ENCODE measurements at regions not wholly inside any gene's neighbourhood (a gene's known extent, or its start where the extent isn't known, plus 50 kb on each side); places are given as distances from the start of the nearest gene placed in this dataset.

DNA sequence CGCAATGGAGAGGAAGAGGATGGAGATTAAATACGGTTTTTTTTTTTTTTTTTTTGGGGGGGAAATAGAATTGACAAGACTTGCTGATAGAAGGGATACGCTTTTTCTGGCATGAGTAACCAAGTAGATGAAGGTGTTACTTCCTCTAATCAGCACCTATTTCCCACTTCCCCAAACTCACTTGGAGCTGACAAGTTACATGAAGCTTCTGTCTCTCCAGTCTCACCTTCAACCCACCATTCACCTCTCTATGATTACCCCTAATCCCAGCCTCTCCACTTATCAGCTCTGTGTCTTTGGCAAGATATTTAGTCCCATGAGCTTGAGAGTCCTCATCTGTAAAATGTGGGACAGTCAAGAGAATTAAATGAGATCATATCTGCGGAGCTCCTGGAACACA is 185.9 kb upstream of the HS3ST3A1 start:
- Histone ChIP-seq H3K4me3 (ENCODE audit: low read length in 2 of 2) (no peak overlapping the region), H3K4me1 (ENCODE audit: control insufficient read depth in 2 of 2, insufficient read depth in 2 of 2, low read length in 2 of 2) (no peaks in the 10 kb centered on the region), H3K36me3 (ENCODE audit: control insufficient read depth in 2 of 2, insufficient read depth in 2 of 2, low read length in 1 of 2) (no peaks in the 10 kb centered on the region), H3K9me3 (ENCODE audit: control insufficient read depth in 2 of 2, insufficient read depth in 1 of 2, low read length in 1 of 2) (no peaks in the 10 kb centered on the region), H3K27ac (ENCODE audit: low read depth in 1 of 2, low read length in 1 of 2) (no peak overlapping the region), H3K27me3 (ENCODE audit: control insufficient read depth in 2 of 2, insufficient read depth in 1 of 2, low read length in 1 of 2) (no peaks in the 10 kb centered on the region)
- DNase-seq (ENCODE audit: low read depth in 6 of 9, low spot score in 9 of 9) = no peak
- 70% methylated on average over 4 of the region's 4 CpGs for WGBS

DNA sequence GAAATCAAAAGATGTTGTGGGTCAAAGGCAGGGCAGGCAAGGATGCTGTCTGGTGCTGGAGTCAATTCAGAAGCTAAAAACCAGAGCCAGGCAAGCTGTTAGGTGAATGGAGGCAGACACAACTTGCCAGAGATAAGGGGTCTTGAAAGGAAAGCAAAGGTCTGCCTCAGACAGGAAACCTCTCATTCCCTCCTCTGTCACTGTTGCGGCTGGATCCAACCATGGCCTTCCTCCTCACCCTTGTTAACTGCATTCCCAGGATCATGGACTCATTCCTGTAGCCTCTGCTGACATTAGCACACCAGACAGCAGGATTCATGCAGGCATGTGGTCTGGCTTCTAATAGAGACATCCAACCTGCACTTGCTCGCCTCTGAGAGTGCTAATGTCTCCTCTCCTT is 186.7 kb upstream of the HS3ST3A1 start:
- Histone ChIP-seq H3K27me3 (ENCODE audit: control insufficient read depth in 2 of 2, insufficient read depth in 1 of 2, low read length in 1 of 2) (no peaks in the 10 kb centered on the region), H3K36me3 (ENCODE audit: control insufficient read depth in 2 of 2, insufficient read depth in 2 of 2, low read length in 1 of 2) (no peaks in the 10 kb centered on the region), H3K27ac (ENCODE audit: low read depth in 1 of 2, low read length in 1 of 2) (no peak overlapping the region), H3K4me1 (ENCODE audit: control insufficient read depth in 2 of 2, insufficient read depth in 2 of 2, low read length in 2 of 2) (no peaks in the 10 kb centered on the region), H3K9me3 (ENCODE audit: control insufficient read depth in 2 of 2, insufficient read depth in 1 of 2, low read length in 1 of 2) (no peaks in the 10 kb centered on the region), H3K4me3 (ENCODE audit: low read length in 2 of 2) (no peak overlapping the region)
- no peak for DNase-seq (ENCODE audit: low read depth in 6 of 9, low spot score in 9 of 9)
- WGBS = 74% methylated on average over 2 of the region's 2 CpGs

DNA sequence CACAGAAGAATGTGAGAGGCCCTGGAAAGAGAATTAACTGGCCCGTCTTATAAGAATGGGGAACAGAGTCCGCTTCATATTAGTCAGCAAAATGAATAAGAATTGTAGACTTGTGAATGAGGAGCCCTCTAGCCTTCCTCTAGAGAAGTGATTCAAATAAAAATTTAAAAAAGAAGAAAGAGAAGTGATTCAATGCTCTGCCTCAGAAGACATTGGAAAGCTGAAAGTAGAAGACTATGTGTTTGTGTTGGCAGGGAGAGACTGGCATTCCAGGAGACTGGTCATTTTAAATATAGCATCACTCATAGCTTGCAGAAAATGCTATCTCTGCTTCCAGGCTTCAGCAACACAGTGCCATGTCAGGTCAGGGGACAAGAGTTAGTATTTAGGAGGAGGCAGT is 190.6 kb upstream of the HS3ST3A1 start:
- 72% methylated on average over 2 of the region's 2 CpGs for WGBS
- DNase-seq (ENCODE audit: low read depth in 6 of 9, low spot score in 9 of 9) = no peak

DNA sequence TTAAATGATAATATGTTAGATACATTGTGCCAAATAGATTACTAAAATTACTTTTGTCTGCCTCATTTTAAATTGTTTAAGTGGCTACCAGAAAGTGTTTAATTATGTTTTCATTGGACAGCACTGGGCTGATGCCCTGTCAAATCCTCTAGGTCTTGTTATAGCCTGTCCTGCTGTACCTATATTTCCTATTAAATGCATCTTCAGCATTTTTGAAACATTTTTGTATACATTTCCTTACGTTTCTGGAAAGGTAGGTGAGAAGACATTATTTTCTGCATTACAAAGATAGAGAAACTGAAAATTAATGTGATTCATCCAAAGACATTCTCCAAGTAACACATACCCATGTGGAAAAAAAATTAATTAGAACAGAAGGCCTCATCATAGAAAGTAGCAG is 192.2 kb upstream of the HS3ST3A1 start:
- no peak overlapping the region for H3K4me3 ChIP-seq (ENCODE audit: low read length in 2 of 2)
- H3K27me3 ChIP-seq (ENCODE audit: control insufficient read depth in 2 of 2, insufficient read depth in 1 of 2, low read length in 1 of 2) = no peaks in the 10 kb centered on the region
- no peaks in the 10 kb centered on the region for H3K36me3 ChIP-seq (ENCODE audit: control insufficient read depth in 2 of 2, insufficient read depth in 2 of 2, low read length in 1 of 2)
- H3K27ac ChIP-seq (ENCODE audit: low read depth in 1 of 2, low read length in 1 of 2) = no peak overlapping the region
- no peak for DNase-seq (ENCODE audit: low read depth in 6 of 9, low spot score in 9 of 9)
- 94% methylated on average over 1 of the region's 1 CpG for WGBS
- H3K9me3 ChIP-seq (ENCODE audit: control insufficient read depth in 2 of 2, insufficient read depth in 1 of 2, low read length in 1 of 2) = no peaks in the 10 kb centered on the region
- no peaks in the 10 kb centered on the region for H3K4me1 ChIP-seq (ENCODE audit: control insufficient read depth in 2 of 2, insufficient read depth in 2 of 2, low read length in 2 of 2)

More for the DNA sequence above, 190.6 kb upstream of the HS3ST3A1 start:
- Histone ChIP-seq H3K36me3 (ENCODE audit: control insufficient read depth in 2 of 2, insufficient read depth in 2 of 2, low read length in 1 of 2) (no peaks in the 10 kb centered on the region), H3K9me3 (ENCODE audit: control insufficient read depth in 2 of 2, insufficient read depth in 1 of 2, low read length in 1 of 2) (no peaks in the 10 kb centered on the region), H3K4me1 (ENCODE audit: control insufficient read depth in 2 of 2, insufficient read depth in 2 of 2, low read length in 2 of 2) (no peaks in the 10 kb centered on the region), H3K27ac (ENCODE audit: low read depth in 1 of 2, low read length in 1 of 2) (no peak overlapping the region), H3K4me3 (ENCODE audit: low read length in 2 of 2) (no peak overlapping the region), H3K27me3 (ENCODE audit: control insufficient read depth in 2 of 2, insufficient read depth in 1 of 2, low read length in 1 of 2) (no peaks in the 10 kb centered on the region)

DNA sequence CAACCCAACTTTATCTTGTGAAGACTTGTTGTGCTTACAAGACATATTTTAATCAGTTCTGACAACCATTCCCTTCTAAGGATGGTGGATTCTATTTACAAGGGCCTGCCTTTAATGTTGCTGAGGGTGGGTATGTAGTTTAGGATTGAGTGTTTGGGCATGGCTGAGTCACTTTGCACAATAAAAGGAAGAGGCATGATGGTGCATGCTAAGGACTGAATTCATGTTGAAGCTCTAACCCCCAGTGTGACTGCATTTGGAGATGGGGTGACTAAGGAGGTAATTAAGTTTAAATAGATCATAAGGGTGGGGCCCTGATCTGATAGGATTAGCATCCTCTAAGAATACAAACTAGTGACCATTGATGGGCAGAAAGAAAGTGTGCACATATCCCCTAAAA is 196.1 kb upstream of the HS3ST3A1 start:
- no peak for DNase-seq (ENCODE audit: low read depth in 6 of 9, low spot score in 9 of 9)
- Histone ChIP-seq H3K27me3 (ENCODE audit: control insufficient read depth in 2 of 2, insufficient read depth in 1 of 2, low read length in 1 of 2) (no peaks in the 10 kb centered on the region), H3K27ac (ENCODE audit: low read depth in 1 of 2, low read length in 1 of 2) (no peak overlapping the region), H3K36me3 (ENCODE audit: control insufficient read depth in 2 of 2, insufficient read depth in 2 of 2, low read length in 1 of 2) (no peaks in the 10 kb centered on the region), H3K4me1 (ENCODE audit: control insufficient read depth in 2 of 2, insufficient read depth in 2 of 2, low read length in 2 of 2) (no peaks in the 10 kb centered on the region), H3K4me3 (ENCODE audit: low read length in 2 of 2) (no peak overlapping the region), H3K9me3 (ENCODE audit: control insufficient read depth in 2 of 2, insufficient read depth in 1 of 2, low read length in 1 of 2) (no peaks in the 10 kb centered on the region)

DNA sequence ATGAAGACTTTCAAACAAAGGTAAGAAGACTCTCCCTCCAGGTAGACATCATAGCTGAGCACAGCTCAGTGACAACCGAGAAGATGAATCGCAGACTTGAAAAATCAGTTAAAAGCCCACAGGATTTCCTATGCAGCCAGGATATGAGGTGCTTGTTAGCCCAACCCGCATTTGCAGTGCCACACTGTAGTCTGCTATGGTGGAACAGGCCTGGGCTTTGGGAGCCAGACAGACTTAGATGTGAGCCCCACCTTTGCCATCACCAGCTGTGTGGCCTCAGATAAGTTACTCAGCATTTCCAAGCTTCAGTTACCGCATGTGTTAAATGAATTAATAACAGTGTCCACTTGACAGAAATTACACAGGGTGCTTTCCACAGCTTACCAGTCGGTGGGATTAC is 204.4 kb upstream of the HS3ST3A1 start:
- no peaks in the 10 kb centered on the region for H3K36me3 ChIP-seq (ENCODE audit: control insufficient read depth in 2 of 2, insufficient read depth in 2 of 2, low read length in 1 of 2)
- no peak overlapping the region for H3K27ac ChIP-seq (ENCODE audit: low read depth in 1 of 2, low read length in 1 of 2)
- H3K4me3 ChIP-seq (ENCODE audit: low read length in 2 of 2) = no peak overlapping the region
- H3K27me3 ChIP-seq (ENCODE audit: control insufficient read depth in 2 of 2, insufficient read depth in 1 of 2, low read length in 1 of 2) = no peaks in the 10 kb centered on the region
- no peaks in the 10 kb centered on the region for H3K9me3 ChIP-seq (ENCODE audit: control insufficient read depth in 2 of 2, insufficient read depth in 1 of 2, low read length in 1 of 2)
- WGBS = 79% methylated on average over 5 of the region's 5 CpGs
- H3K4me1 ChIP-seq (ENCODE audit: control insufficient read depth in 2 of 2, insufficient read depth in 2 of 2, low read length in 2 of 2) = no peaks in the 10 kb centered on the region
- no peak for DNase-seq (ENCODE audit: low read depth in 6 of 9, low spot score in 9 of 9)

DNA sequence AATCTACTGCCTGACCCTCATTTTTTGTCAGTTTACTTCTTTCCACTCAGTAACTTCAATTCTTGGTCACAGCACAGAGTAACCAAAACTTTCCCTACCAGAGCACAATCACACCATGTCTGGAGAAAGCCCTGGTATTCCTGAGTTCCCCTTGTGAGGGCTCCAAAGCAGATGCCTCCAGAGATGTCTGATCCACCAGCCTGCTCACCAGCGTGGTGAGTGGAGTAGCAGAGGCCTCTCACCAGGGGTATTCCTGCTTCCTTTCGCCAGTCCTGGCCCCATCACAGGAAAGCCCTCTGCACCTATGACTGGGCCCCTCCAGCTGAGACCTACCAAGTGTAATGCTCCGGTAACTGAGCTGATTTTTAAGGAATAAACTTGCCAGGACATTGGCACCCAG is 205.4 kb upstream of the HS3ST3A1 start:
- H3K27ac ChIP-seq (ENCODE audit: low read depth in 1 of 2, low read length in 1 of 2) = no peak overlapping the region
- DNase-seq (ENCODE audit: low read depth in 6 of 9, low spot score in 9 of 9) = no peak
- 95% methylated on average over 3 of the region's 3 CpGs for WGBS

DNA sequence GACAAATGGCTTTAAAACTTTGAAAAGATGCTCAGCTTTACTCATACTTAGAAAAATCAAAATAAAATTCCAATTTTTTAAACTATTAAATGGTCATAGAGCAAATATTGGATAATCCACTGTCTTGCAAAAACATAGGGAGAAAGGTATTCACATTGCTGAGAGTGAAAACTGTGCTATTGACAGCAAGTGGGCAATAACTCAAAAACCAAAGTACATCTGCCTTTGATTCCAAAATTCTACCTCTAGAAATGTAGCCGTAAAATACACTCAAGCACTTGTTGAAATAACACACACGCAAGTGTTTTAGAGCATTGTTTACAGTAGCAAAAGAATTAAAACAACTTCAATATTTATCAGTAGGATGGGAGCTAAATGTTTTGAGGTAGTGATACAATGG is 210.6 kb upstream of the HS3ST3A1 start:
- 97% methylated on average over 2 of the region's 2 CpGs for WGBS
- Histone ChIP-seq H3K4me1 (ENCODE audit: control insufficient read depth in 2 of 2, insufficient read depth in 2 of 2, low read length in 2 of 2) (no peaks in the 10 kb centered on the region), H3K36me3 (ENCODE audit: control insufficient read depth in 2 of 2, insufficient read depth in 2 of 2, low read length in 1 of 2) (no peaks in the 10 kb centered on the region), H3K9me3 (ENCODE audit: control insufficient read depth in 2 of 2, insufficient read depth in 1 of 2, low read length in 1 of 2) (no peaks in the 10 kb centered on the region), H3K27me3 (ENCODE audit: control insufficient read depth in 2 of 2, insufficient read depth in 1 of 2, low read length in 1 of 2) (no peaks in the 10 kb centered on the region), H3K4me3 (ENCODE audit: low read length in 2 of 2) (no peak overlapping the region), H3K27ac (ENCODE audit: low read depth in 1 of 2, low read length in 1 of 2) (no peak overlapping the region)
- no peak for DNase-seq (ENCODE audit: low read depth in 6 of 9, low spot score in 9 of 9)

More for the DNA sequence above, 205.4 kb upstream of the HS3ST3A1 start:
- Histone ChIP-seq H3K27me3 (ENCODE audit: control insufficient read depth in 2 of 2, insufficient read depth in 1 of 2, low read length in 1 of 2) (no peaks in the 10 kb centered on the region), H3K9me3 (ENCODE audit: control insufficient read depth in 2 of 2, insufficient read depth in 1 of 2, low read length in 1 of 2) (no peaks in the 10 kb centered on the region), H3K4me3 (ENCODE audit: low read length in 2 of 2) (no peak overlapping the region), H3K4me1 (ENCODE audit: control insufficient read depth in 2 of 2, insufficient read depth in 2 of 2, low read length in 2 of 2) (no peaks in the 10 kb centered on the region), H3K36me3 (ENCODE audit: control insufficient read depth in 2 of 2, insufficient read depth in 2 of 2, low read length in 1 of 2) (no peaks in the 10 kb centered on the region)

DNA sequence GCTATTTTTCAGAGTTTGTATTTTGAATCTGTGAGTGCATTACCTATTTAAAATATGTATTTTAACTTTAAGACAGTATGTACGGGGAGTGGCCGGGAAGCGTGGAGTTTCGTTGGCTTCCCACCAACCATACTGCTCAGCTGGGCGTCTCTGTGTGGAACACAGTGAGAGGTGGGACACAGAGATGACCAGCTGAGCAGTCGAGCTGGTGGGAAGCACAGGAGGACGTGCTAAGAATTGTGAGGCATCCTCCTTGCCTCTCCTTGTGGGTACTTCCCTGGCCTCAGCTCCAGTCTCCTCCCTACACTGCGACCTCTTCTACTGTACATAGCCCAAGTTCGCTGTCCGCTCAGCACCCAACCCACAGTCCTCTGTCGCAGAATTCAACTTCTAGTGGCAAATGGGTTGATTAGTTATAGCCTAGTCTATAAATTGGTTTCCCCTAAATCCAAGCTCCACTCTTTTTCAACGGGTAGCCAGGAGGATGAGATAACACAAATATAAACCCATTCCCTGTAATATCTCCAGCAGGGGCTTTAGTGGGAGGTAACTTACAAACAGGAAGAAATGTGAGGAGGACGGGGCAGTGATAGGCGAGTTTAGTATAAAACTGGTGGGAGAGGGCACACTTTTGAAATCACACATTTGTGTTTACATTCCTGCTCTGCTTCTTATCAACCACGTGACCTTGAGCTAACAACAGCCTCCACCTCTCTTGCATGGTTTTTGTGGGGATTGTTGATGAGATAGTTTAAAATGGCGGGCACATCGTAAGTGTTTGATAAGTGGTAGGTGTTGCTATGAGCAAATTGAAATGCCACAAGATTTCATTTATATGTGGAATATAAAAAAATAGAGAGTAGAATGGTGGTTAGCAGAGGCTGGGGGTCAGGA is 211.9 kb upstream of the HS3ST3A1 start:
- no peaks in the 10 kb centered on the region for H3K36me3 ChIP-seq (ENCODE audit: control insufficient read depth in 2 of 2, insufficient read depth in 2 of 2, low read length in 1 of 2)
- no peaks in the 10 kb centered on the region for H3K9me3 ChIP-seq (ENCODE audit: control insufficient read depth in 2 of 2, insufficient read depth in 1 of 2, low read length in 1 of 2)
- WGBS = 85% methylated on average over 17 of the region's 17 CpGs
- H3K4me3 ChIP-seq (ENCODE audit: low read length in 2 of 2) = no peak overlapping the region
- no peaks in the 10 kb centered on the region for H3K4me1 ChIP-seq (ENCODE audit: control insufficient read depth in 2 of 2, insufficient read depth in 2 of 2, low read length in 2 of 2)
- no peak for DNase-seq (ENCODE audit: low read depth in 6 of 9, low spot score in 9 of 9)
- no peaks in the 10 kb centered on the region for H3K27me3 ChIP-seq (ENCODE audit: control insufficient read depth in 2 of 2, insufficient read depth in 1 of 2, low read length in 1 of 2)
- no peak overlapping the region for H3K27ac ChIP-seq (ENCODE audit: low read depth in 1 of 2, low read length in 1 of 2)
